Skeletal muscle tissue (tissue), 3 donors: ENCODE measurements at regions not wholly inside any gene's neighbourhood (a gene's known extent, or its start where the extent isn't known, plus 50 kb on each side); places are given as distances from the start of the nearest gene placed in this dataset.
"Not testable (repeated sequence)": the region's sequence is repeated elsewhere in the genome, so short reads cannot be mapped to it uniquely, and the experiment has no call there.

Experiments used
- H3K27ac ChIP-seq: one replicate; pipeline ENCODE4 v1.7.0; 2013; ENCODE audit warnings: mild to moderate bottlenecking, low read depth, low read length, inconsistent platforms
- H3K27me3 ChIP-seq, 3 donors: one replicate each; pipeline ENCODE4 v1.7.0; 2013; ENCODE audit warnings: low read length in 3 of 3; ENCODE audit not compliant: control insufficient read depth in 3 of 3, insufficient read depth in 3 of 3
- H3K36me3 ChIP-seq, 3 donors: one replicate each; pipeline ENCODE4 v1.7.0; 2013; ENCODE audit warnings: low read length in 3 of 3; ENCODE audit not compliant: control insufficient read depth in 3 of 3, insufficient read depth in 3 of 3
- H3K4me1 ChIP-seq, 3 donors: one replicate each; pipeline ENCODE4 v1.7.0; 2013; ENCODE audit warnings: low read length in 3 of 3, mild to moderate bottlenecking in 3 of 3; ENCODE audit not compliant: control insufficient read depth in 3 of 3, insufficient read depth in 3 of 3
- H3K4me3 ChIP-seq, 3 donors: one replicate each; pipeline ENCODE4 v1.7.0; 2013; ENCODE audit warnings: low read length in 3 of 3
- H3K9ac ChIP-seq, 3 donors: one replicate each; pipeline ENCODE4 v1.7.0; 2013; ENCODE audit warnings: low read length in 3 of 3, mild to moderate bottlenecking in 3 of 3, moderate library complexity in 2 of 3, low read depth in 1 of 3
- H3K9me3 ChIP-seq, 3 donors: one replicate each; pipeline ENCODE4 v1.7.0; 2013; ENCODE audit warnings: low read length in 3 of 3; ENCODE audit not compliant: control insufficient read depth in 3 of 3
- donor health status: Osteomylitis.

DNA sequence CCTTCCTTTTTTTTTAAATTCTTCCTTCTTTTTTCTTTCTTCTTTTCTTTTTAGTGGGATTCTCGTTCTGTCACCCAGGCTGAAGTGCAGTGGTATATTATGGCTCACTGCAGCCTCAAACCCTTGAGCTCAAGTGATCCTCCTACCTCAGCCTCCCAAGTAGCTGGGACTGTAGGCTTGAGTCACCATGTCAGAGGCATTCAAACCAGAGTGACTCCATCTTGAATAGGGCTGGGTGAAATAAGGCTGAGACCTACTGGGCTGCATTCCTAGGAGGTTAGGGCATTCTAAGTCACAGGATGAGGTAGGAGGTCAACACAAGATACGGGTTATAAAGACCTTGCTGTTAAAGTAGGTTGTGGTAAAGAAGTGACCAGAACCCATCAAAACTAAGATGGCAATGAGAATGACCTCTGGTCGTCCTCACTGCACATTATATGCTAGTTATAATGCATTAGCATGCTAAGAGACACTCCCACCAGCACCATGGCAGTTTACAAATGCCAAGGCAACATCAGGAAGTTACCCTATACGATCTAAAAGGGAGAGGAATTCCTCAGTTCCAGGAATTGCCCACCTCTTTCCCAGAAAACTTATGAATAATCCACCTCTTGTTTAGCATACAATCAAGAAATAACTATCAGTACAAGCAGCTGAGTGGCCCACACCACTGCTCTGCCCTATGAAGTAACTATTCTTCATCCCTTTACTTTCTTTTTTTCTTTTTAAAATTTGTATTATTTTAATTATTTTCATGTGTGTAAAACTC, 99.0 kb upstream of the ITGB1 start:
- H3K27ac ChIP-seq: no peak overlapping the region
- H3K9ac ChIP-seq: no peak overlapping the region
- no peaks in the 10 kb centered on the region for H3K9me3 ChIP-seq
- no peaks in the 10 kb centered on the region for H3K36me3 ChIP-seq
- H3K4me1 ChIP-seq: peaks cover 0 to 2% (median 0%) of the 10 kb centered on the region in 3 donors
- no peaks in the 10 kb centered on the region for H3K27me3 ChIP-seq
- no peak overlapping the region for H3K4me3 ChIP-seq

DNA sequence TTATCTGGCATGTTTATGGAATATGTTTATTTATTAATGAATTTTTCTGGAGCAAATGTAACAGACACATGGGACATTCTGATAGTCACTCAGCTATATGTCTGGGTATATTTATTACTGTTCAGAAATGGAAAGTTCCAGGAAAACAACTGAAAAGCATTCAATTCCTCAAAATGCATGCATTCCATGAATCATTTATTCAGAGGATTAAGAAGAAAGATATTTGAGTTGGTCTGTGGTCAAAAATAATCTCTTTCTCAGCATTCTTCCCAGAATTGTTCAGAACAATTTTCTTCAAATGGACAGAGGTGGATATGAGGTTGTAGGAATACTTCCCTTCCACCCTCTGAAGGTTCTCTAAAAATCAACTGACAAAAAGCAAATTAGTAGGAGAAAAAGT, 97.6 kb upstream of the ITGB1 start:
- no peaks in the 10 kb centered on the region for H3K27me3 ChIP-seq
- H3K9me3 ChIP-seq: no peaks in the 10 kb centered on the region
- no peaks in the 10 kb centered on the region for H3K36me3 ChIP-seq
- H3K9ac ChIP-seq: no peak overlapping the region
- peaks cover 0 to 2% (median 0%) of the 10 kb centered on the region in 3 donors for H3K4me1 ChIP-seq
- H3K4me3 ChIP-seq: no peak overlapping the region
- H3K27ac ChIP-seq: no peak overlapping the region

GRCh38 chr10:33052915-33053810, 95.1 kb upstream of the ITGB1 start:
- no peaks in the 10 kb centered on the region for H3K36me3 ChIP-seq
- no peak overlapping the region for H3K9ac ChIP-seq
- H3K9me3 ChIP-seq: no peaks in the 10 kb centered on the region
- H3K27ac ChIP-seq: no peak overlapping the region
- no peaks in the 10 kb centered on the region for H3K27me3 ChIP-seq
- H3K4me1 ChIP-seq: peaks cover 0 to 2% (median 0%) of the 10 kb centered on the region in 3 donors
- no peak overlapping the region for H3K4me3 ChIP-seq

DNA sequence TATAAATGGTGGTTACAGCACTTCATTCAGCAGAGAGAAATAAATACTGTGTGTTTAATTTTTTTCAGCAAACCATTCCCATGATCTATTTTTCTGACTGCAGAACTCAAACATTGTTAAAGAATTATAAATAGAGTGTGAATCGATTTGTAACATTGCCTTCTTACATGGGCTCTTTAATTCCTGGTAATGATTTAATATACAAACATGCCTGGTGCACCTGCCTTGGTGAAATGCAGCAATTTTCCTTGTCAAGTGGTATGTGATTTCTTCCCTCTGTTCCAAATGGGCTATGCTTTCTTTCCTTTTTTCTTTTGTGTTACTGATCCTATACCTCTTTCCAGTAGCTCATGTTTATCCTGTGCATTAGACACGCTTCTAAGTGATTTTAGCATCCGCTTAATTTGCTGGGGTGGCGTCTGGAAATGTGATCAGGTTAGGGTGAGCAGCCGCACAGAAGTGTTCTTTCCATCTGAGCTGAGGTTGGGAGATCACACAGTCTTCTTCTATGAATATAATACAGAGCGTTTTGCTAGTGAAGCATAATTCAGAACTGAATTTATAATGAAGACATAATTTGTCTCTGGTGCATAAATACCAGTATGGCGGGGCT, 94.3 kb upstream of the ITGB1 start:
- Histone ChIP-seq H3K27me3 (no peaks in the 10 kb centered on the region), H3K4me3 (no peak overlapping the region), H3K27ac (no peak overlapping the region), H3K9me3 (no peaks in the 10 kb centered on the region), H3K9ac (no peak overlapping the region), H3K4me1 (peaks cover 0 to 2% (median 0%) of the 10 kb centered on the region in 3 donors), H3K36me3 (no peaks in the 10 kb centered on the region)

DNA sequence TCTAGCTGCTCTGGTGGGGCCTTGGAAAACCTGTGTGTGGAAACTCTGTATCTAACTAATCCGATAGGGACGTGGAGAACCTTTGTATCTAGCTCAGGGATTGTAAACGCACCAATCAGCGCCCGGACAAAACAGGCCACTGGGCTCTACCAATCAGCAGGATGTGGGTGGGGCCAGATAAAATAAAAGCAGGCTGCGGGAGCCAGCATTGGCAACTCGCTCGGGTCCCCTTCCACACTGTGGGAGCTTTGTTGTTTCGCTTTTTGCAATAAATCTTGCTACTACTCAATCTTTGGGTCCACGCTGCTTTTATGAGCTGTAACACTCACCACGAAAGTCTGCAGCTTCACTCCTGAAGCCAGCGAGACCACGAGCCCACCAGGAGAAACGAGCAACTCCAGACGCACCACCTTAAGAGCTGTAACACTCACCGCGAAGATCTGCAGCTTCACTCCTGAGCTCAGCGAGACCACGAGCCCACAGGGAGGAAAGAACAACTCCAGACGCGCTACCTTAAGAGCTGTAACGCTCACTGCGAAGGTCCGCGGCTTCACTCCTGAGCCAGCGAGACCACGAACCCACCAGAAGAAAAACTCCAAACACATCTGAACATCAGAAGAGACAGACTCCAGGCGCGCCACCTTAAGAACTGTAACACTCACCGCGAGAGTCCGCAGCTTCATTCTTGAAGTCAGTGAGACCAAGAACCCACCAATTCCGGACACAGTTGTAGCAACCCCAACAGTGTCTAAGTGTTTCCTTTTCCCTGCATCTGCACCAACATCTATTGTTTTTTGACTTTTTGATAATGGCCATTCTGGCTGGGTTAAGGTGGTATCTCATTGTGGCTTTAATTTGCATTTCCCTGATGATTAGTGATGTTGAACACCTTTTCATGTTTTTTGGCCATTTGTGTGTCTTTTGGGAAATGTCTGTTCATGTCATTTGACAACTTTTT, 92.2 kb upstream of the ITGB1 start:
- H3K9ac ChIP-seq, H3K36me3 ChIP-seq, H3K27me3 ChIP-seq, H3K27ac ChIP-seq, H3K4me1 ChIP-seq, H3K9me3 ChIP-seq: not testable (repeated sequence)
- peak overlapping the region in 2 of 3 donors; percentile 30 to 42 for H3K4me3 ChIP-seq

- no peak overlapping the region for H3K27ac ChIP-seq
- H3K4me3 ChIP-seq: no peak overlapping the region
- no peaks in the 10 kb centered on the region for H3K27me3 ChIP-seq
- no peaks in the 10 kb centered on the region for H3K9me3 ChIP-seq
- H3K9ac ChIP-seq: no peak overlapping the region
- no peaks in the 10 kb centered on the region for H3K36me3 ChIP-seq
- H3K4me1 ChIP-seq: peaks cover 0 to 2% (median 0%) of the 10 kb centered on the region in 3 donors
Observed at GRCh38 chr10:33048223-33048622, 90.2 kb upstream of the ITGB1 start.

DNA sequence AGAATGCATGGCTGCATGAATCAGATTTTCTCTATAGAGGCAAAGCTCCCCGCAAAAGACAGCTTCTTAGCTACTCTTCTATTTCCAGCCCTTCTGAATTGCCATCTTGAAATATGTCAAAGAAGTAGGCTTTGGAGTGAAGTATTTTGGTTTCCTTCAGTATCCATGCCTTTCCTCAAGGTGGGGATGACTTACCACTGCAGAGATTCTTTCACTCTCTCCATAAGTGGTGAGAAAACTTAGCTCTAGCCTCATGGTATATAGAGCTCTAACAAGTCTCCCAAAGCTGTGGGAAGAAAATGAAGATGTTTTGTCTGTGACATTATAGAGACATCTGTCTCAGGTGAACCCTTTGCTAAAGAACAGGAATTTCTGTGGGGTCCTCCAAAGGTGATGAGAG, 89.6 kb upstream of the ITGB1 start:
- Histone ChIP-seq H3K4me1 (no peaks in the 10 kb centered on the region), H3K27me3 (no peaks in the 10 kb centered on the region), H3K9me3 (no peaks in the 10 kb centered on the region), H3K9ac (no peak overlapping the region), H3K27ac (no peak overlapping the region), H3K36me3 (no peaks in the 10 kb centered on the region), H3K4me3 (no peak overlapping the region)

DNA sequence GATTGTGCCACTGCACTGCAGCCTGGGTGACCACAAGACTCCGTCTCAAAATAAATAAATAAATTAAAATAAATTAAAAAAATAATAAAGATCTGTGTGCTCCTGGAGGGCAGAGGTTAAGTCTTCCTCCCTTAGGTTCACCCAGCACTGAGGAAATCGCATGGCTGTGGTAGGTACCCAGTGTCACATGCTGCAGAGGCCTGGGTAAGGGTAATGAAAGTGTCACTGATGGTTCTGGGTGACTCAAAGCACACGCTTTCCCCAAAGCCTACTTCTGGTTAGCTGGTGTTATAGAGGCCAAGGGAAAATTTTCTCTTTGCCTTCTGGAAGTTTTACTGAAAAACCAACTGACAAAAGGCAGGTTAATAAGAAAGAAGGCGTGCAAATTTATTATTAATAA, 88.8 kb upstream of the ITGB1 start:
- no peak overlapping the region for H3K27ac ChIP-seq
- no peaks in the 10 kb centered on the region for H3K27me3 ChIP-seq
- H3K9ac ChIP-seq: no peak overlapping the region
- H3K9me3 ChIP-seq: no peaks in the 10 kb centered on the region
- no peaks in the 10 kb centered on the region for H3K36me3 ChIP-seq
- no peaks in the 10 kb centered on the region for H3K4me1 ChIP-seq
- H3K4me3 ChIP-seq: no peak overlapping the region

GRCh38 chr10:33045421-33045820, 87.4 kb upstream of the ITGB1 start:
- Histone ChIP-seq H3K9ac (no peak overlapping the region), H3K27ac (no peak overlapping the region), H3K27me3 (no peaks in the 10 kb centered on the region), H3K4me1 (no peaks in the 10 kb centered on the region), H3K36me3 (no peaks in the 10 kb centered on the region), H3K9me3 (no peaks in the 10 kb centered on the region), H3K4me3 (no peak overlapping the region)
